HEK293 (cell line): ENCODE measurements at regions not wholly inside any gene's neighbourhood (a gene's known extent, or its start where the extent isn't known, plus 50 kb on each side); places are given as distances from the start of the nearest gene placed in this dataset.

Source experiments
- CTCF ChIA-PET: fragments of 350-600 bp; formaldehyde crosslinking; extraction: SDS; loops from one replicate; lab custom pipeline; 2021; ENCODE audit warnings: antibody characterized with exemption; lab: Yijun Ruan, JAX
- POLR2A ChIA-PET: fragments of 300-600 bp; formaldehyde crosslinking; extraction: SDS; loops from one replicate; lab custom pipeline; 2020; ENCODE audit warnings: antibody characterized with exemption, inconsistent platforms; lab: Yijun Ruan, JAX
- H3K27ac ChIP-seq: fragments of 200-500 bp; sonication (Bioruptor generic); 2 replicates; pipeline ENCODE4 v1.5.1; 2014; ENCODE audit warnings: low read depth, low read length, control low read depth, inconsistent platforms; ENCODE audit errors: extremely low read depth
- H3K36me3 ChIP-seq, 2 experiments: fragments of 200-500 bp in 1 of 2; sonication (Bioruptor generic) in 1 of 2; 1 replicate in 1 of 2; 2 replicates in 1 of 2; pipeline ENCODE4 v1.5.1; 2014 to 2017; ENCODE audit warnings: inconsistent platforms in 2 of 2, low read length in 2 of 2; ENCODE audit not compliant: control insufficient read depth in 2 of 2, insufficient read depth in 1 of 2
- H3K4me1 ChIP-seq: fragments of 200-500 bp; sonication (Bioruptor generic); 2 replicates; pipeline ENCODE4 v1.5.1; 2014; ENCODE audit warnings: mild to moderate bottlenecking, low read length, inconsistent platforms; ENCODE audit not compliant: control insufficient read depth, insufficient read depth
- H3K4me3 ChIP-seq: 2 replicates; pipeline ENCODE4 v1.5.1; 2011; ENCODE audit warnings: low read depth, mild to moderate bottlenecking, control low read depth, low read length, moderate library complexity
- H3K9me3 ChIP-seq: fragments of 200-500 bp; sonication (Bioruptor generic); 2 replicates; pipeline ENCODE4 v1.5.1; 2014; ENCODE audit warnings: low read depth, low read length, inconsistent platforms; ENCODE audit not compliant: control insufficient read depth, insufficient read depth
- ATF2 ChIP-seq: fragments of 450-650 bp; formaldehyde crosslinking; IDR thresholded peaks from 2 replicates; pipeline ENCODE4 v1.5.1; 2016; ENCODE audit warnings: missing biosample characterization, missing genetic modification characterization, low read depth
- HOXD13 ChIP-seq: sonication (generic); formaldehyde crosslinking; IDR thresholded peaks from 2 replicates; pipeline ENCODE4 v1.8.0; 2022; ENCODE audit warnings: missing genetic modification reagents, borderline replicate concordance
- KLF1 ChIP-seq: fragments of 450-650 bp; formaldehyde crosslinking; IDR thresholded peaks from 2 replicates; pipeline ENCODE4 v1.5.1; 2016; ENCODE audit warnings: missing biosample characterization, missing genetic modification characterization
- PATZ1 ChIP-seq: fragments of 450-650 bp; formaldehyde crosslinking; IDR thresholded peaks from 2 replicates; pipeline ENCODE4 v1.5.1; 2016; ENCODE audit warnings: missing biosample characterization, missing genetic modification characterization
- REST ChIP-seq: fragments of 450-650 bp; formaldehyde crosslinking; IDR thresholded peaks from 2 replicates; pipeline ENCODE4 v1.5.1; 2016; ENCODE audit warnings: missing biosample characterization, missing genetic modification characterization
- ZBTB1 ChIP-seq: fragments of 450-650 bp; formaldehyde crosslinking; IDR thresholded peaks from 2 replicates; pipeline ENCODE4 v1.5.1; 2016; ENCODE audit warnings: missing biosample characterization, missing genetic modification characterization
- ZBTB7A ChIP-seq: fragments of 450-650 bp; formaldehyde crosslinking; IDR thresholded peaks from 2 replicates; pipeline ENCODE4 v1.5.1; 2016; ENCODE audit warnings: low read depth, missing biosample characterization, missing genetic modification characterization
- ZBTB8A ChIP-seq: fragments of 450-650 bp; formaldehyde crosslinking; IDR thresholded peaks from 2 replicates; pipeline ENCODE4 v1.5.1; 2016; ENCODE audit warnings: missing biosample characterization, missing genetic modification characterization
- ZFP37 ChIP-seq: fragments of 450-650 bp; formaldehyde crosslinking; IDR thresholded peaks from 2 replicates; pipeline ENCODE4 v1.5.1; 2016; ENCODE audit warnings: missing biosample characterization, missing genetic modification characterization
- ZNF18 ChIP-seq: fragments of 450-650 bp; formaldehyde crosslinking; IDR thresholded peaks from 2 replicates; pipeline ENCODE4 v1.5.1; 2016; ENCODE audit warnings: missing biosample characterization, missing genetic modification characterization
- ZNF350 ChIP-seq: fragments of 450-650 bp; formaldehyde crosslinking; IDR thresholded peaks from 2 replicates; pipeline ENCODE4 v1.5.0; 2017; ENCODE audit warnings: missing biosample characterization, mild to moderate bottlenecking, missing genetic modification characterization
- ZNF530 ChIP-seq: fragments of 450-650 bp; formaldehyde crosslinking; IDR thresholded peaks from 2 replicates; pipeline ENCODE4 v1.5.1; 2016; ENCODE audit warnings: low read depth, missing biosample characterization, missing genetic modification characterization
- ZNF544 ChIP-seq: fragments of 450-650 bp; formaldehyde crosslinking; IDR thresholded peaks from 2 replicates; pipeline ENCODE4 v1.5.0; 2017; ENCODE audit warnings: missing biosample characterization, missing genetic modification characterization
- ZNF626 ChIP-seq: fragments of 450-650 bp; sonication (Bioruptor Pico); formaldehyde crosslinking; IDR thresholded peaks from 2 replicates; pipeline ENCODE4 v1.5.1; 2018; ENCODE audit warnings: missing biosample characterization, missing genetic modification characterization, inconsistent platforms
- ZNF660 ChIP-seq: fragments of 450-650 bp; IDR thresholded peaks from 2 replicates; pipeline ENCODE4 v1.5.1; 2018; ENCODE audit warnings: missing biosample characterization, mild to moderate bottlenecking, missing genetic modification characterization
- ZNF664 ChIP-seq: fragments of 450-650 bp; formaldehyde crosslinking; IDR thresholded peaks from 2 replicates; pipeline ENCODE4 v1.5.1; 2016; ENCODE audit warnings: missing biosample characterization, missing genetic modification characterization
- ZNF692 ChIP-seq: fragments of 450-650 bp; formaldehyde crosslinking; IDR thresholded peaks from 2 replicates; pipeline ENCODE4 v1.5.1; 2016; ENCODE audit warnings: missing biosample characterization, missing genetic modification characterization
- ZNF701 ChIP-seq: fragments of 450-650 bp; formaldehyde crosslinking; IDR thresholded peaks from 2 replicates; pipeline ENCODE4 v1.5.1; 2016; ENCODE audit warnings: missing biosample characterization, missing genetic modification characterization
- ZNF791 ChIP-seq: fragments of 450-650 bp; formaldehyde crosslinking; IDR thresholded peaks from 2 replicates; pipeline ENCODE4 v1.5.1; 2016; ENCODE audit warnings: missing biosample characterization, missing genetic modification characterization

GRCh38 chr2:64362562-64363026, 91.4 kb upstream of the LGALSL start:
- H3K4me3 ChIP-seq: no peak overlapping the region
- no peaks in the 10 kb centered on the region for H3K4me1 ChIP-seq
- H3K9me3 ChIP-seq: no peaks in the 10 kb centered on the region
- H3K27ac ChIP-seq: no peak overlapping the region
- POLR2A ChIA-PET: no interaction called here
- CTCF ChIA-PET: no interaction called here
- TF ChIP-seq ZNF692 (no peak), ZNF791 (no peak), ZNF350 (no peak), ZNF660 (tag by site-specific recombination) (no peak), ZBTB7A (tag by site-specific recombination) (no peak), ZBTB1 (tag by site-specific recombination) (no peak), ZNF626 (no peak), ATF2 (tag by site-specific recombination) (no peak), KLF1 (no peak), ZNF544 (no peak), HOXD13 (CRISPR knock-in tag) (no peak), ZBTB8A (tag by site-specific recombination) (no peak), ZNF664 (tag by site-specific recombination) (no peak), ZFP37 (no peak), ZNF18 (tag by site-specific recombination) (no peak), PATZ1 (tag by site-specific recombination) (no peak), ZNF701 (tag by site-specific recombination) (no peak)
- no peaks in the 10 kb centered on the region for H3K36me3 ChIP-seq

GRCh38 chr2:64363140-64363539, 90.8 kb upstream of the LGALSL start:
- H3K36me3 ChIP-seq: no peaks in the 10 kb centered on the region
- CTCF ChIA-PET: interaction anchor here (0.9 to 1.1 kb wide), 2 partner anchors 17 to 46 kb away, joined by 3 to 4 read pairs; no protein-coding TSS in a partner anchor
- H3K27ac ChIP-seq: no peak overlapping the region

More at GRCh38 chr2:64363140-64363539, 90.8 kb upstream of the LGALSL start:
- Histone ChIP-seq H3K9me3 (no peaks in the 10 kb centered on the region), H3K4me3 (no peak overlapping the region), H3K4me1 (no peaks in the 10 kb centered on the region)
- TF ChIP-seq ZNF530 (tag by site-specific recombination) (no peak), REST (peak; percentile 85)
- POLR2A ChIA-PET: interaction anchor here (0.9 to 1.1 kb wide), 2 partner anchors 9 to 32 kb away, joined by 3 to 4 read pairs; no protein-coding TSS in a partner anchor
